Activated T-cell treated with anti-CD3 and anti-CD28 coated beads, Interleukin-2, amount 50 U/mL, for 72 hours (primary cell): ENCODE measurements at regions not wholly inside any gene's neighbourhood (a gene's known extent, or its start where the extent isn't known, plus 50 kb on each side); places are given as distances from the start of the nearest gene placed in this dataset.

Experiments used
- ATAC-seq, 2 donors: fragments of 150-1000 bp; cut with Tn5 transposase; replicated peaks in 1 of 2; 2 replicates each; pipeline ENCODE4 v1.10.0; 2021; ENCODE audit warnings: moderate library complexity in 2 of 2, mild to moderate bottlenecking in 1 of 2
- DNase-seq, 2 donors: peaks; one replicate each; pipeline ENCODE4 v3.0.0; 2021 to 2022; ENCODE audit warnings: mixed read lengths in 1 of 2
- H3K27ac Mint-ChIP-seq: one replicate; pipeline ENCODE4 v1.8.0; 2022; ENCODE audit warnings: mild to moderate bottlenecking, moderate library complexity, mixed read lengths
- H3K27me3 Mint-ChIP-seq: one replicate; pipeline ENCODE4 v1.8.0; 2022; ENCODE audit warnings: low read depth, mixed read lengths
- H3K36me3 Mint-ChIP-seq, 2 donors: one replicate each; pipeline ENCODE4 v1.8.0; 2022; ENCODE audit warnings: mixed read lengths in 2 of 2, mild to moderate bottlenecking in 1 of 2; ENCODE audit not compliant: insufficient read depth in 2 of 2
- H3K4me1 Mint-ChIP-seq: one replicate; pipeline ENCODE4 v1.8.0; 2022; ENCODE audit warnings: low read depth, mixed read lengths
- H3K4me3 Mint-ChIP-seq, 2 donors: one replicate each; pipeline ENCODE4 v1.8.0; 2022; ENCODE audit warnings: mild to moderate bottlenecking in 2 of 2, mixed read lengths in 2 of 2, moderate library complexity in 2 of 2
- H3K9me3 Mint-ChIP-seq, 2 donors: one replicate each; pipeline ENCODE4 v1.8.0; 2022; ENCODE audit warnings: mixed read lengths in 2 of 2

DNA sequence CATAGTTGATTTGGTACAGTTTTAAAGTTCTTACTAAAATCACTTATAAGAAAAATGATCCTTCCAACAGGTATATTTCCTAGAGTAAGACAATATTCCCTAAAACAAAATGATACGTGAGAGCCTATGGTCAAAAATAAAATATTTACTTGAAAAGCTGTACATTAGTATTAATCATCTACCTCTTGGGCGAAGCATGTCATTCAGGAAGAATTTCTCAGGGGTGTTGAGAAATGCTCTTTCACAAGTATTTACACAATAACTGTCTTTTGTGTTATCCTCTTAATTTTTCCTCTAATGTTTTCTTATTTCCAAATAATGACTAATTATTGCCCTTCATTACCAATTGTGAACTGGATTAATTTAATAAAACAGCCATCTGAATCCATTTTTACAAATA, 466.3 kb downstream of the SATB2 start:
- no peaks in the 10 kb centered on the region for H3K36me3 Mint-ChIP-seq
- no peaks in the 10 kb centered on the region for H3K4me1 Mint-ChIP-seq
- peaks cover 3 to 5% of the 10 kb centered on the region in 2 donors for H3K9me3 Mint-ChIP-seq
- ATAC-seq (no peak), DNase-seq (no peak)
- H3K4me3 Mint-ChIP-seq = no peak overlapping the region
- no peak overlapping the region for H3K27ac Mint-ChIP-seq
- H3K27me3 Mint-ChIP-seq = no peaks in the 10 kb centered on the region

GRCh38 chr2:198975779-198976178, 482.0 kb downstream of the SATB2 start:
- H3K27ac Mint-ChIP-seq = no peak overlapping the region
- ATAC-seq (no peak), DNase-seq (no peak)
- H3K4me3 Mint-ChIP-seq = no peak overlapping the region
- H3K27me3 Mint-ChIP-seq = no peaks in the 10 kb centered on the region
- H3K36me3 Mint-ChIP-seq = peaks cover 0 to 1% of the 10 kb centered on the region in 2 donors
- H3K4me1 Mint-ChIP-seq = no peaks in the 10 kb centered on the region
- peaks cover 9 to 13% of the 10 kb centered on the region in 2 donors for H3K9me3 Mint-ChIP-seq

- no peak for DNase-seq
- H3K27ac Mint-ChIP-seq = no peak overlapping the region
- ATAC-seq = no peak
- H3K4me1 Mint-ChIP-seq = no peaks in the 10 kb centered on the region
- H3K4me3 Mint-ChIP-seq = no peak overlapping the region
- H3K36me3 Mint-ChIP-seq = peaks cover 0 to 1% of the 10 kb centered on the region in 2 donors
- peaks cover 9 to 13% of the 10 kb centered on the region in 2 donors for H3K9me3 Mint-ChIP-seq
- no peaks in the 10 kb centered on the region for H3K27me3 Mint-ChIP-seq
These were observed 484.0 kb downstream of the SATB2 start for GRCh38 chr2:198973785-198974184.

DNA sequence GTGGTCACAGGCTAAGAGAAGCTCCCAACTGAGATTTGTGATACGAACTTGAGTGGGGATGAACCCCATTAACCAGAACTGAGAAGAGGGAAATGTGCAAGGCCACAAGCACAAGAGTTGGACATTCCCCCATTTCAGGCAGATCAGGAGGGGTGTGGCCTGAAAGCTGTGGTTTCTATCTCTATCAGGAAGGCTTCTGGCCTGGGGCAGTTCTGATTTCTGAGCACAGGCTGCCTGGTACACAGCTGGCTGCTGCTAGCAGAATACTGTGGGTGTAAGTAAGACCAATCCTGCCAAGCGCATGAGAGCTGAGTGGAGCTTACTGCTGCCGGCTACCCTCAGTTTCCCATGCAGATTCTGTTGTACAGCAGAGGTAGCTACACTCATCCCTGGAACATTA, 484.6 kb downstream of the SATB2 start:
- no peaks in the 10 kb centered on the region for H3K4me1 Mint-ChIP-seq
- peaks cover 0 to 1% of the 10 kb centered on the region in 2 donors for H3K36me3 Mint-ChIP-seq
- no peak for ATAC-seq
- H3K4me3 Mint-ChIP-seq = no peak overlapping the region
- DNase-seq = no peak
- H3K27ac Mint-ChIP-seq = no peak overlapping the region
- H3K9me3 Mint-ChIP-seq = peaks cover 9 to 13% of the 10 kb centered on the region in 2 donors
- no peaks in the 10 kb centered on the region for H3K27me3 Mint-ChIP-seq

GRCh38 chr2:198968545-198968944, 489.2 kb downstream of the SATB2 start:
- Mint-ChIP-seq H3K9me3 (peaks cover 3 to 4% of the 10 kb centered on the region in 2 donors), H3K27ac (no peak overlapping the region), H3K4me1 (no peaks in the 10 kb centered on the region), H3K4me3 (no peak overlapping the region), H3K27me3 (no peaks in the 10 kb centered on the region), H3K36me3 (no peaks in the 10 kb centered on the region)
- ATAC-seq (no peak), DNase-seq (no peak)

DNA sequence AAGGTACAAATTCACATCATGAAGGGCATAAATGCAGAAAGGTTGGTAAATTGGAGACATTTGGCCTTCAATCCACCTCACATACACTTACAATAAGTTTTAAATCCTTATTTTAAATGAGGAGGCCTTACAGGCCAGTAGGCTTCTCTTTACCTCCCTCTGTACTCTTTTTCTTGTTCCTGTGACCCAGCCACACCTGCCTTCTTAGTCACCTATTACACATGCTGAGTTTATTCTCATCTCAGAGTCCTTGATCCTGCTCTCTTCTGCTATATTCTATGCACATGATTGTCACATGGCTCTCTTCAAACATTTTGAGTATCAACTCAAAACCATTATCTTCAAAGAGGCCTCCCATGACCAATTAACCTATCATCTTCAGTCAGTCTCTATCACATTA, 491.5 kb downstream of the SATB2 start:
- H3K27me3 Mint-ChIP-seq = no peaks in the 10 kb centered on the region
- no peak for ATAC-seq
- H3K4me3 Mint-ChIP-seq = no peak overlapping the region

GRCh38 chr2:198961547-198961946, 496.2 kb downstream of the SATB2 start:
- ATAC-seq (no peak), DNase-seq (no peak)
- Mint-ChIP-seq H3K4me3 (no peak overlapping the region), H3K9me3 (no peaks in the 10 kb centered on the region), H3K27me3 (no peaks in the 10 kb centered on the region), H3K27ac (no peak overlapping the region), H3K4me1 (no peaks in the 10 kb centered on the region), H3K36me3 (no peaks in the 10 kb centered on the region)

More for the DNA sequence above, 491.5 kb downstream of the SATB2 start:
- Mint-ChIP-seq H3K4me1 (no peaks in the 10 kb centered on the region), H3K27ac (no peak overlapping the region), H3K9me3 (no peaks in the 10 kb centered on the region), H3K36me3 (no peaks in the 10 kb centered on the region)
- no peak for DNase-seq

DNA sequence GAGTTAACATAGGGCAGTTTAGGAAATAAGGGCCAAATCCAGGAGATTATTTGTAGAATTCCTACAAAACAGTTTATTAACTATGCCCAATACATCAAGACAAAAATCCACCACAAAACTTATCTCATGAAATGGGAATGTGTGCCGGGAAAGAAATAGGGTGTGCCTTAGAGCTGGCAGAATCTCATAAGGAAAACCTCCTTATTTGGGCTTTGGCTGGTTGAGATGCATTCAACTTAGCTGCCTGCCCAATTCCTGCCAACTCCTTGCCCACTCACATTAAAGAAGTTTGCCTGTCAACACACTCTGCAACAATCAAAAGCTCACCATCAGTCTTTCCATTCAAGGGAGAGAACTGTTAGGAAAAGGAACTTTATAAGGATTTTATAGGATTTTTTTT, 500.6 kb downstream of the SATB2 start:
- H3K4me1 Mint-ChIP-seq = no peaks in the 10 kb centered on the region
- DNase-seq (no peak), ATAC-seq (no peak)
- H3K4me3 Mint-ChIP-seq = no peak overlapping the region
- no peaks in the 10 kb centered on the region for H3K27me3 Mint-ChIP-seq
- H3K36me3 Mint-ChIP-seq = no peaks in the 10 kb centered on the region
- H3K27ac Mint-ChIP-seq = no peak overlapping the region
- peaks cover 0 to 3% of the 10 kb centered on the region in 2 donors for H3K9me3 Mint-ChIP-seq

GRCh38 chr2:198953328-198953727, 504.4 kb downstream of the SATB2 start:
- DNase-seq (no peak), ATAC-seq (no peak)
- Mint-ChIP-seq H3K4me3 (no peak overlapping the region), H3K9me3 (peaks cover 0 to 6% of the 10 kb centered on the region in 2 donors), H3K27me3 (no peaks in the 10 kb centered on the region), H3K27ac (no peak overlapping the region), H3K4me1 (no peaks in the 10 kb centered on the region), H3K36me3 (no peaks in the 10 kb centered on the region)

DNA sequence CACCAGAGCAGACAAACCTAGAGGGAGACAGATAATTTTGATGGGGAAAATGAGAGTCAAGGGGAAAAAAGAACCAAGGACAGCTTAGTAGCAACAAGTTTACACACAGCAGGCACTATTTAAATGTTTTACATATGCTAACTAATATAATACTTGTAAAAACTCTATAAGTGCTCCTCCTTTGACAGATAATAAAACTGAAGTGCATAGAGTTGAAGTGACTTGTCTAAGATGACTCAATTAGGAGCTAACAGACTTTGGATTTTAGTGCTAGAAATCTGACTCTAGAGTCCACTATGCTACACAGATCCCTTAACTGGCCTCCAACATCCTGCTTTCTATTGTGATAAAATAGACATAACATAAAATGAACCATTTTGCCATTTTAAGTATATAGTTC, 506.9 kb downstream of the SATB2 start:
- no peak for DNase-seq
- no peak for ATAC-seq
- Mint-ChIP-seq H3K4me1 (no peaks in the 10 kb centered on the region), H3K36me3 (no peaks in the 10 kb centered on the region), H3K27me3 (no peaks in the 10 kb centered on the region), H3K4me3 (no peak overlapping the region), H3K27ac (no peak overlapping the region), H3K9me3 (peaks cover 0 to 6% of the 10 kb centered on the region in 2 donors)

- Mint-ChIP-seq H3K4me3 (no peak overlapping the region), H3K36me3 (no peaks in the 10 kb centered on the region), H3K27ac (no peak overlapping the region), H3K27me3 (no peaks in the 10 kb centered on the region), H3K9me3 (peaks cover 0 to 7% of the 10 kb centered on the region in 2 donors), H3K4me1 (no peaks in the 10 kb centered on the region)
- no peak for DNase-seq
- no peak for ATAC-seq
These were observed 512.2 kb downstream of the SATB2 start for GRCh38 chr2:198945496-198945895.

DNA sequence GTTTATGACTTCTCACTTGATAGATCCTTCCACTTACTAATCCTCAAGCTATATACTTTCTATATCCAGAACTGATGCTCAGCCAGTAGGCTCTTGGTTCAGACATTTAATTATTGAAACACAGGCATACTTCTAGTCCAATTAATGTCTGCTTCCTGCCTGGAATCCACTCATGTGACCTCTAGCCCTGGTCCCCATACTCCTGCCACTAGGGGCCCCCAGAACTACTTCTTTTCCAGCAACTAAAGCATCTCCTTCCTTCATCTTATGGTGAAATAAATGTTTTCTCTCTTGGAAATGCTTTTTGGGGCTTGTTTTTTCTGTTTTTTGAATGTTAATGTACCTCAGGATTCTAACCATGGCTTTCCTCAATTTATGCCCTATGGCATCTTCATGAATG, 527.6 kb downstream of the SATB2 start:
- Mint-ChIP-seq H3K36me3 (no peaks in the 10 kb centered on the region), H3K4me3 (no peak overlapping the region)

DNA sequence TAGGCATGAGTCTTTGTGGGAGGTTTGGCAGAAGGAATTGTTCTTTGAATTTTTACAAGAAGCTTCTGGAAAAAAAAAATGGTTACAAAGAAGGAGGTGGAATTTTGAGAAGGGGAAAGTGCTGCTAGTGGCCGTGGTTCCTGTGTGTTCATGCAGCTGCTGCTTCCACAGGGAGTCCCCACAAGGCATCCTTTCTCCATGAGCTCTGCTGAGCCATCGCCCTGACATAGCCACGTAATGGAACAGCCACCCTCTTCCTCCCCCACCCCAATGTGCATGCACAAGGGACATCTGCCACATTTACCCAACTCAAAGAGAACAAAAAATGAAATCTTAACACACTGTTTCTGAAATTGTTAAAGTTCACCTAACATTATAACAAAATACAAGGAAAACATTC, 529.7 kb downstream of the SATB2 start:
- H3K9me3 Mint-ChIP-seq = peaks cover 4% of the 10 kb centered on the region in 2 donors
- H3K36me3 Mint-ChIP-seq = no peaks in the 10 kb centered on the region
- H3K4me3 Mint-ChIP-seq = no peak overlapping the region

More for the DNA sequence above, 527.6 kb downstream of the SATB2 start:
- DNase-seq = no peak
- Mint-ChIP-seq H3K27me3 (no peaks in the 10 kb centered on the region), H3K4me1 (no peaks in the 10 kb centered on the region), H3K9me3 (peaks cover 4 to 6% of the 10 kb centered on the region in 2 donors), H3K27ac (no peak overlapping the region)
- no peak for ATAC-seq

DNA sequence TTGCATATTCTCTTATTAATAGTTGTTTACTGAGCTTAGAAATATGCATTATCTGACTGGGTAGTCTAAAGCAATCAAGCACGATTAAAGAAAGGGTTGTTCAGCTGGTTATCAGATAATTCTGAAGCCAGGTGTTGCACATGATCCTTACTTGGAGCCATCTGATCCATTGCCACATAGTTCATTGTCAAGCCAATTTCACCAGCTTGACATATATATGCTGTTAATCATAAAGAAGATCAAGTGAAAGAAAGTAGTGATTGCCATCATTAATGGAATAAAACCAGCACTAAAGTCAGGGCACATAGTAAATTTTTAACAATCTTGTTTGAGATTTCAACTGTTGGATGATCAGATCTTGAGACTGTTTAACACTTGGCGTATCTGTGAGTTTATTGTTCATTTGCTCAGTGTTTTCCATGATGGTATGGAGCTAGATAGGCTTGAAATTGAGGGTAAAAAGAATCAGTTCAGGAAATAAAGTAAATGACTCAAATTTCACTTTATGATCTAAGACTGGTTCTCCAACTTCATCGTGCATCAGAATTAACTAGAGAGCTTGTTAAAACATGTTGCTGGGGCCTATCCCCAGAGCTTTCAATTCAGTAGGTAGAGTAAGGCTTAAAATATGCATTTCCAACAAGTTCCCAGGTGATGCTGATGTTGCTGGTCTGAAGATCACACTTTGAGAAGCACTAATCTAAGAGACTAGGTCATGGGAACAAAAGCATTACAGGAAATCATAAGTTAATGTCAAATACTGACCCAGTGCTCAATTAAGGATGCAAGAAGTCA, 539.6 kb downstream of the SATB2 start:
- no peak for ATAC-seq
- DNase-seq = no peak
- Mint-ChIP-seq H3K4me3 (no peak overlapping the region), H3K9me3 (peaks cover 3 to 4% of the 10 kb centered on the region in 2 donors), H3K4me1 (no peaks in the 10 kb centered on the region), H3K36me3 (no peaks in the 10 kb centered on the region), H3K27me3 (no peaks in the 10 kb centered on the region), H3K27ac (no peak overlapping the region)

More for the DNA sequence above, 529.7 kb downstream of the SATB2 start:
- Mint-ChIP-seq H3K27ac (no peak overlapping the region), H3K27me3 (no peaks in the 10 kb centered on the region), H3K4me1 (no peaks in the 10 kb centered on the region)
- DNase-seq (no peak), ATAC-seq (no peak)
